ENCODE measurements at regions not wholly inside any gene's neighbourhood (a gene's known extent, or its start where the extent isn't known, plus 50 kb on each side); places are given as distances from the start of the nearest gene placed in this dataset.

- DNase-seq (ENCODE audit: low read depth, low spot score), result no peak
Observed at GRCh38 chr17:71467719-71468118, 653.1 kb upstream of the SOX9 start.

- no peak for DNase-seq (ENCODE audit: low read depth, low spot score)
Observed at GRCh38 chr17:71470062-71470461, 650.8 kb upstream of the SOX9 start.

- peak; percentile 81 for DNase-seq (ENCODE audit: low read depth, low spot score)
Observed at GRCh38 chr17:71472809-71473789, 647.7 kb upstream of the SOX9 start.

- no peak for DNase-seq (ENCODE audit: low read depth, low spot score)
Observed at GRCh38 chr17:71477356-71477755, 643.5 kb upstream of the SOX9 start.

GRCh38 chr17:71480099-71480498 lies 640.7 kb upstream of the SOX9 start:
- DNase-seq (ENCODE audit: low read depth, low spot score), result no peak

- DNase-seq (ENCODE audit: low read depth, low spot score), result no peak
Observed at GRCh38 chr17:71482625-71483024, 638.2 kb upstream of the SOX9 start.

GRCh38 chr17:71484546-71484945 lies 636.3 kb upstream of the SOX9 start:
- peak; percentile 14 for DNase-seq (ENCODE audit: low read depth, low spot score)

- DNase-seq (ENCODE audit: low read depth, low spot score), result peak; percentile 12
Observed at GRCh38 chr17:71485426-71485825, 635.4 kb upstream of the SOX9 start.

- DNase-seq (ENCODE audit: low read depth, low spot score), result peak; percentile 56
Observed at GRCh38 chr17:71486261-71486660, 634.6 kb upstream of the SOX9 start.

- no peak for DNase-seq (ENCODE audit: low read depth, low spot score)
Observed at GRCh38 chr17:71488851-71489250, 632.0 kb upstream of the SOX9 start.

- DNase-seq (ENCODE audit: low read depth, low spot score), result peak; percentile 76
Observed at GRCh38 chr17:71494062-71494855, 626.6 kb upstream of the SOX9 start.

- DNase-seq (ENCODE audit: low read depth, low spot score), result no peak
Observed at GRCh38 chr17:71495420-71495819, 625.4 kb upstream of the SOX9 start.

GRCh38 chr17:71496552-71496951 lies 624.3 kb upstream of the SOX9 start:
- peak; percentile 13 for DNase-seq (ENCODE audit: low read depth, low spot score)

GRCh38 chr17:71500761-71501555 lies 619.9 kb upstream of the SOX9 start:
- peak; percentile 41 for DNase-seq (ENCODE audit: low read depth, low spot score)

GRCh38 chr17:71501711-71502110 lies 619.1 kb upstream of the SOX9 start:
- no peak for DNase-seq (ENCODE audit: low read depth, low spot score)

- no peak for DNase-seq (ENCODE audit: low read depth, low spot score)
Observed at GRCh38 chr17:71502443-71502842, 618.4 kb upstream of the SOX9 start.

- DNase-seq (ENCODE audit: low read depth, low spot score), result peak; percentile 12
Observed at GRCh38 chr17:71503710-71504465, 616.9 kb upstream of the SOX9 start.

GRCh38 chr17:71505200-71505599 lies 615.6 kb upstream of the SOX9 start:
- peak; percentile 43 for DNase-seq (ENCODE audit: low read depth, low spot score)

- no peak for DNase-seq (ENCODE audit: low read depth, low spot score)
Observed at GRCh38 chr17:71505981-71506380, 614.8 kb upstream of the SOX9 start.

- DNase-seq (ENCODE audit: low read depth, low spot score), result peak; percentile 42
Observed at GRCh38 chr17:71511266-71511995, 609.4 kb upstream of the SOX9 start.
